Panc1 (cell line): ENCODE measurements at regions not wholly inside any gene's neighbourhood (a gene's known extent, or its start where the extent isn't known, plus 50 kb on each side); places are given as distances from the start of the nearest gene placed in this dataset.

Experiments used
- ATAC-seq: fragments of 200-7000 bp; cut with Tn5 transposase; 2 replicates; pipeline ENCODE4 v1.9.1; 2020; ENCODE audit warnings: mild to moderate bottlenecking, moderate library complexity
- BruUV-seq: library from RNA; stranded (reverse); fragments of 400-500 nt; replicated peaks from 2 replicates; lab custom pipeline; 2021; lab: Mats Ljungman, UMichigan
- CTCF ChIA-PET: fragments of 300-600 bp; sonication (Branson Sonifier 250); formaldehyde crosslinking; loops from one replicate; lab custom pipeline; 2022; ENCODE audit warnings: antibody characterized with exemption; lab: Charles Lee
- POLR2A ChIA-PET: fragments of 300-600 bp; sonication (Branson Sonifier 250); formaldehyde crosslinking; loops from one replicate; lab custom pipeline; 2022; ENCODE audit warnings: antibody characterized with exemption; lab: Charles Lee
- DNase-seq: peaks from one replicate; pipeline ENCODE4 v3.0.0-alpha.2; 2010; ENCODE audit warnings: low read depth, low spot score
- H3K27ac ChIP-seq: 2 replicates; pipeline ENCODE4 v1.5.1; 2011; ENCODE audit warnings: mild to moderate bottlenecking, low read length, inconsistent platforms
- H3K27me3 ChIP-seq: fragments of 200-500 bp; sonication (Bioruptor generic); 2 replicates; pipeline ENCODE4 v1.6.0; 2014; ENCODE audit warnings: low read length, inconsistent platforms; ENCODE audit not compliant: control insufficient read depth, insufficient read depth
- H3K36me3 ChIP-seq: fragments of 200-500 bp; sonication (Bioruptor generic); 2 replicates; pipeline ENCODE4 v1.5.1; 2014; ENCODE audit warnings: inconsistent platforms, mild to moderate bottlenecking, low read length, moderate library complexity; ENCODE audit not compliant: control insufficient read depth, insufficient read depth
- H3K4me1 ChIP-seq: 2 replicates; pipeline ENCODE4 v1.5.1; 2011; ENCODE audit warnings: inconsistent platforms, mild to moderate bottlenecking, low read length, moderate library complexity; ENCODE audit not compliant: control insufficient read depth, insufficient read depth
- H3K4me3 ChIP-seq, 2 experiments: 2 replicates each; pipeline ENCODE4 v1.5.1; 2011 to 2012; ENCODE audit warnings: low read depth in 2 of 2, low read length in 2 of 2, mild to moderate bottlenecking in 2 of 2, inconsistent platforms in 1 of 2, moderate library complexity in 1 of 2
- H3K9me3 ChIP-seq: fragments of 200-500 bp; sonication (Bioruptor generic); 2 replicates; pipeline ENCODE4 v1.5.1; 2014; ENCODE audit warnings: low read depth, mild to moderate bottlenecking, inconsistent platforms, low read length, moderate library complexity; ENCODE audit not compliant: control insufficient read depth, insufficient read depth
- CTCF ChIP-seq: fragments of 450-650 bp; IDR thresholded peaks from 2 replicates; pipeline ENCODE4 v1.5.1; 2017; ENCODE audit warnings: mild to moderate bottlenecking
- POLR2AphosphoS5 ChIP-seq: IDR thresholded peaks from 2 replicates; pipeline ENCODE4 v1.6.1; 2012; ENCODE audit warnings: mild to moderate bottlenecking, low read depth, low read length, moderate library complexity
- REST ChIP-seq, 2 experiments: IDR thresholded peaks; 2 replicates each; pipeline ENCODE4 v1.6.1; 2011 to 2012; ENCODE audit warnings: low read depth in 2 of 2, control low read depth in 1 of 2, low read length in 1 of 2, mild to moderate bottlenecking in 1 of 2, moderate library complexity in 1 of 2; ENCODE audit not compliant: insufficient read depth in 1 of 2
- SIN3A ChIP-seq: IDR thresholded peaks from 2 replicates; pipeline ENCODE4 v1.6.1; 2012; ENCODE audit warnings: low read depth, mild to moderate bottlenecking, low read length, moderate library complexity, borderline replicate concordance; ENCODE audit not compliant: insufficient read depth
- TCF7L2 ChIP-seq: IDR thresholded peaks from 2 replicates; pipeline ENCODE4 v1.6.1; 2011; ENCODE audit warnings: mild to moderate bottlenecking, low read depth, low read length, inconsistent platforms
- in situ Hi-C: cut with HindIII; loops from 2 replicates; pipeline ENCODE4 v1.10.0; 2016; ENCODE audit warnings: low sequenced_read_pairs, low pct_unique_long_range_greater_than_20kb
- intact Hi-C: fragments of 100-400 bp; cut with micrococcal nuclease; formaldehyde crosslinking; loops from one replicate; pipeline ENCODE4 v1.10.0; 2022; ENCODE audit not compliant: unreplicated experiment

GRCh38 chr1:69328186-69328585 is 239.5 kb upstream of the LRRC7 start:
- intact Hi-C loops, result no loop called here

DNA sequence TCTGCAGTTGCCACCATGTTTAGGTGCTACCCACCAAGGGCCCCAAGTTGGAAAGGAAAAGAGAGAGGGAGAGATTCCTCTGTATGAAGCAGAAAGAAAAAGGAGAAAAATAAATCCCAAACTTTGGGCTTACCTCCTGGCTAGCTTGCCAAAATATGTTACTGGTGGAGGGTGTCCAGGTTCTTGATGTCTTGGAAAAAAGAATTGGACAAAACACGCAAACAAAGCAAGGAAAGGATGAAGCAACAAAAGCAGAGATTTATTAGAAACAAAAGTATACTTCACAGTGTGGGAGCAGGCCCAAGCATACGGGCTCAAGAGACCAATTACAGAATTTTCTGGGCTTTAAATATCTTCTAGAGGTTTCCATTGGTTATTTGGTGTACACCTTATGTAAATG is 204.5 kb upstream of the LRRC7 start:
- H3K27me3 ChIP-seq, result no peaks in the 10 kb centered on the region
- no peaks in the 10 kb centered on the region for H3K36me3 ChIP-seq
- TF ChIP-seq POLR2AphosphoS5 (no peak), SIN3A (no peak), TCF7L2 (no peak), REST (IDR thresholded peaks at IDR 0.05; ENCODE audit: insufficient read depth in 1 of 2, low read depth in 2 of 2, low read length in 1 of 2) (no peak), CTCF (no peak)
- DNase-seq (no peak), ATAC-seq (no peak)
- BruUV-seq, result no TSS peak
- H3K4me1 ChIP-seq, result no peaks in the 10 kb centered on the region
- no peak overlapping the region for H3K4me3 ChIP-seq
- ChIA-PET POLR2A (no interaction called here), CTCF (no interaction called here)
- intact Hi-C loops, result no loop called here
- no peak overlapping the region for H3K27ac ChIP-seq
- H3K9me3 ChIP-seq, result no peaks in the 10 kb centered on the region
- in situ Hi-C loops, result no loop called here

More at GRCh38 chr1:69328186-69328585, 239.5 kb upstream of the LRRC7 start:
- H3K4me3 ChIP-seq, result no peak overlapping the region
- H3K4me1 ChIP-seq, result no peaks in the 10 kb centered on the region
- no peaks in the 10 kb centered on the region for H3K36me3 ChIP-seq
- H3K9me3 ChIP-seq, result no peaks in the 10 kb centered on the region
- no peaks in the 10 kb centered on the region for H3K27me3 ChIP-seq
- in situ Hi-C loops, result no loop called here
- H3K27ac ChIP-seq, result no peak overlapping the region
- no peak for ATAC-seq
- BruUV-seq, result no TSS peak
- CTCF ChIA-PET, result no interaction called here
- TF ChIP-seq TCF7L2 (no peak), POLR2AphosphoS5 (no peak), REST (IDR thresholded peaks at IDR 0.05; ENCODE audit: insufficient read depth in 1 of 2, low read depth in 2 of 2, low read length in 1 of 2) (no peak), CTCF (no peak), SIN3A (no peak)
- DNase-seq, result no peak
- POLR2A ChIA-PET, result no interaction called here
